NCI-H146 treated with DMSO at 0.1 percent for 48 hours (cell line): ENCODE measurements at regions not wholly inside any gene's neighbourhood (a gene's known extent, or its start where the extent isn't known, plus 50 kb on each side); places are given as distances from the start of the nearest gene placed in this dataset.

Experiments
- DNase-seq: peaks from one replicate; lab custom pipeline; 2025; ENCODE audit not compliant: unreplicated experiment; lab: John Stamatoyannopoulos, UW

DNA sequence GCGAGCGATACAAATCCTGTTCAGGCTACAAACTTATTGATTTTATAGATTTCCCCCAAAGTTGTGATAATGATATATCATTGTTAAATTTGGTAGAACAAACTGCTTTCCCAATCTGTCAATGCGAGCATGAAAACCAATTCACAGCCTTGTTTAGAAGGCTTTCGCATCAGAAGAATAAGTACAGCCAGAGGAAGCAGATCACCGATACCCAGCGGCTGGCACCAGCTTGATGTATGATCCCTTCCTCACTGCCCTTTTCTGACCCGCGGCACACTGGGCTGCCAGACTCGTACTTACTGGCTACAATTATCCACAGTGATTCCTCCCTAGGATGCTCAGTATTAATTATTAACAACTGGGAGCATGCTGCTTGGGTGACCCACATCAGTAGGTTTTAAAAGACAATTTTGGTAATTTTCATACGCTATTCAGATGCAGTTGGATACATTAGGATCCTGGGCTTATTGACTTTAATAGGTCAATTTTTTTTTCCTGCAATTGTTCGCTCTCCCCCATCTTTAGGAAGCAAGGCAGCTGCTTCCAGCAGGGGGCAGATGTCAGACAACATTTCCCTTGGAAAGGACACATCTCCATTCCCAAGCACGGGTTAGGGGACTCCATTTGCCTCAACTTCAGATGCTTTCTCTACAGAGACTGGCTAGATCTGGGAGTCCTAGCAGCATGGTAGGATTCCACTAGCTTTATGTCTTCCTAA is 582.7 kb upstream of the PSMD7 start:
- DNase-seq = no peak

GRCh38 chr16:73713251-73713650 is 583.4 kb upstream of the PSMD7 start:
- no peak for DNase-seq

- no peak for DNase-seq
Measured at GRCh38 chr16:73711406-73712080, 585.1 kb upstream of the PSMD7 start.

DNA sequence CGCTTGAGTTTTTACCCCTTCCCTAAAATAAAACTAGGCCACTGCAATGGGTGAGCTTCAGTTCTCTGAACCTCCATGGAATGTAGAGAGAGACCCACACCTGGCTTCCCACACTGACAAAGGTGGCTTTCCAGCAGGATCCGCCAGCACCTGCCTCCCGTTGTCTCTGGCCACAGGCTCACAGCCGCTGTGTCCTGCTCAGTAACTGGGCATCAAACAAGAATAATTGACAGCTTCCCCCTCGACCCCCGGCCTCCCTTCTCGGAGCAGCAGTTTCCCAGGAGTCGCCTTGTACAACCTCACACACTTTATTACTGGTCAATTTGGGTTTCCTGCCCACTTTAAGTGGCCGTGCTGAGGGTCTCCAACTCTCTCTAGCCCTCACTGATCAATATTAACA is 586.1 kb upstream of the PSMD7 start:
- no peak for DNase-seq

- DNase-seq = no peak
Measured at GRCh38 chr16:73707863-73708262, 588.8 kb upstream of the PSMD7 start.

- DNase-seq = no peak
Measured at GRCh38 chr16:73703891-73704290, 592.7 kb upstream of the PSMD7 start.

- DNase-seq = no peak
Measured at GRCh38 chr16:73697336-73697735, 599.3 kb upstream of the PSMD7 start.

DNA sequence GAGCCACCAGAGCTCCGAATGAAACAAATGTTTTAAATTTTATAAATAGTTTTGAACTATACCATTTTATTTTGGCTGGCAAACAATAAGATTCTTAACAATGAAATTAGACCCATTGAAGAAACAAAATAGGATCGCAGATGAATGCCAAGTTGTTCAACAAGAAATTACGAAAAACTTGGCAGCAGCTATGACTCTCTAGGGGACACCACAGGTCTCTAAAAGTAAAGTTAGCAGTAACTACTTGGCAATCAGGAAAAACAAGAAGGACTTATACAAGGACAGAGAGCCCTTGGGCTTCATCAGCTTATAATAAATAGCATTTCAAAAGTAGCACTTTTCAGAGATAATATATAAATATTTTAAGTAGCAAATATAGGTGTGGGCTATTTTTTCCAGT is 603.8 kb upstream of the PSMD7 start:
- DNase-seq = no peak

GRCh38 chr16:73683804-73684203 is 612.8 kb upstream of the PSMD7 start:
- no peak for DNase-seq

DNA sequence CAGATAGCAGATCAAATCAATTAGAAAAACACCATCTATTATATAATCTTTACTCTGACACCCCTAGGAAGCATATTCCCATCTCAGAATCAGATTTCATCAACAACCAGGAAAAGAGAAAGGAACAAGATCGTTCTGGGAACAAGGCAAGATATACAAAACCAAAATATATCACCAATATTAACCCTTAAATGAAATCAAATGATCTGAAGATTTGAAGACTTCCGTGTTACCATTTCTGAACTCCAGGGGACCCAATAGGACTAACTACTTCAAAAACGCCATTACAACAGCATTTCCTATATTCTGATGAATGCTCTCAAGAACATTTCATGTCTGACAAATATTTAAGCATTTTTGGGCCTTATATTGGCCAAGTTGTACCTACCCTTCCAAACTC is 624.2 kb upstream of the ZFHX3 start:
- no peak for DNase-seq

DNA sequence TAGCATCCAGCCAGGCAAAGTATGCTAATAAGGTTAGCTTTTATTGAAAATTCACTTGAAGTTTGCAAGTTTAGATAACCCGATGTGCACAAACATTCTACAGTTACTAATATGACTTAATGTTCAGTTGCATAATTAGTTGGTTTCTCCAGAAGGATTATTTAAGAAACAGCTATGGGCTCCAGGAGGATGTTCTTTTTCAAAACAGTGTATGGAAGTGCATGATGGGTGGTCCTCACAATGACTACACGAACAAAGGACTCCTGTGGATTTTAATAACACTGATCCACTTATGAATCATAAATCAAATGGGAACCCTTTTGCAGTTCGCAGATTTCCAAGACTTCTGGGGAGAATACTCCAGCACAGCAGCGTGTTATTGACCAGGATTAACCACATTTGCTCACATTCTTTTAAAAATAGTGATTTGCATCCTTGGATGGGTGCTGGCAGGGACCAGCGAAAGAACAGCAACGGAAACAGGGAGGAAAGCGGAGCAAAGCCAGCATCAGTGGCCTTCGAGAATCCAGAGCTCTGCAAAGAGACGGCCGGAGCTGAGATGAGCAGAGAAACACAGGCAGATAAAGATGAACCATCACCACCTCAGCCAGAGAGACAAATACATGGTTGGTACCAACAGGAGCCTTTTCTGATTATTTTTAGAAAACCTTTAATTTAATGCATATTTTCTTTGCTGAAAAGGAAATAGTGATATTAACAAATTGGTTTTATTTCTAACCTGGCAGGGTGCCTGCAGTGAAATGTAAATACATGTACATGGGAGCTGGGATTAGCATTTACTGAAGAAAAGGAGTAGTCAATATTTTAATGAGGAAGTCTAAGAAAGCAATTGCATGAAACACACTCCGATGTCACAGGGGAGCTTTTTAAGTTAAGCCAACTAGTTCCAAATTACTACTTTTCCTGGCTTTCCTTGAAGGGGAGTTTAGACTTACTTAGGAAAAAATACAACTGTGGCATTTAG is 623.2 kb upstream of the ZFHX3 start:
- DNase-seq = no peak

- DNase-seq = no peak
Measured at GRCh38 chr16:73669535-73670274, 621.8 kb upstream of the ZFHX3 start.

DNA sequence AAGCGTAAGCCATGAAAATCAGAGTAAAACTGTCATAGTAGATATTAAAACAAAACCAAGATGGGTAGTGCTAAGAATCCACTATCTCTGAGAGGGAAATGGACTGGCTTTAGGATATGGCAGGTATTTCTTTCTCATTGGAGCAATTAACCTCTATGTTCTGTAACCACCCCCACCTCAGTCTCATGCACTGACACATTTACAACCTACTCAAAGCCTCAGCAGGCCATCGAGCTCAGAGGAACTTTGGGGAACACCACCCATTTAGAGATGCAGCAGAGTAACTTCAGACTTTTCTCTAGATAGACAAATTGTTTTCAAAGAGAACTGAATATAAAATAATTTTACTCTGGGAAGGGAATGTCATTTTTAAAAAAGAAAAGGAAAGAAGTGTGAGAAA is 615.8 kb upstream of the ZFHX3 start:
- DNase-seq = no peak

DNA sequence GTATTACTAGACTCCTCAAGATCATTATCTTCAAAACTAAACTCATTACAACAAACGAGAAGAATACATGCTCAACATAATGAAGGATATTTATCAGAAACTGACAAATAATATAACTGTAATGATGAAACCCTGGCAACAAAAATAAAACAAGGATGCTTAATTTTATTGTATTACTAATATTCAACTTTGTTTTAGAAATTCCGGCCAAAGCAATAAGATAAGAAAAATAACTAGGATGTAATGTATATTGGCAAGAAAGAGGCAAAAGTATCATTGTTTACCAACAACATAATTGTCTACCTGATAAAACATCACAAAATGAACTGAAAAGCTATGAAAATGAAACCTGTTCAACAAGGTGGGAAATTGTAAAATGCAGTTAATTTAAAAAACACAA is 588.3 kb upstream of the ZFHX3 start:
- no peak for DNase-seq

GRCh38 chr16:73629011-73629410 is 581.1 kb upstream of the ZFHX3 start:
- no peak for DNase-seq

- no peak for DNase-seq
Measured at GRCh38 chr16:73617738-73618137, 569.8 kb upstream of the ZFHX3 start.

- no peak for DNase-seq
Measured at GRCh38 chr16:73616770-73617169, 568.8 kb upstream of the ZFHX3 start.

- DNase-seq = no peak
Measured at GRCh38 chr16:73616166-73616753, 568.3 kb upstream of the ZFHX3 start.

DNA sequence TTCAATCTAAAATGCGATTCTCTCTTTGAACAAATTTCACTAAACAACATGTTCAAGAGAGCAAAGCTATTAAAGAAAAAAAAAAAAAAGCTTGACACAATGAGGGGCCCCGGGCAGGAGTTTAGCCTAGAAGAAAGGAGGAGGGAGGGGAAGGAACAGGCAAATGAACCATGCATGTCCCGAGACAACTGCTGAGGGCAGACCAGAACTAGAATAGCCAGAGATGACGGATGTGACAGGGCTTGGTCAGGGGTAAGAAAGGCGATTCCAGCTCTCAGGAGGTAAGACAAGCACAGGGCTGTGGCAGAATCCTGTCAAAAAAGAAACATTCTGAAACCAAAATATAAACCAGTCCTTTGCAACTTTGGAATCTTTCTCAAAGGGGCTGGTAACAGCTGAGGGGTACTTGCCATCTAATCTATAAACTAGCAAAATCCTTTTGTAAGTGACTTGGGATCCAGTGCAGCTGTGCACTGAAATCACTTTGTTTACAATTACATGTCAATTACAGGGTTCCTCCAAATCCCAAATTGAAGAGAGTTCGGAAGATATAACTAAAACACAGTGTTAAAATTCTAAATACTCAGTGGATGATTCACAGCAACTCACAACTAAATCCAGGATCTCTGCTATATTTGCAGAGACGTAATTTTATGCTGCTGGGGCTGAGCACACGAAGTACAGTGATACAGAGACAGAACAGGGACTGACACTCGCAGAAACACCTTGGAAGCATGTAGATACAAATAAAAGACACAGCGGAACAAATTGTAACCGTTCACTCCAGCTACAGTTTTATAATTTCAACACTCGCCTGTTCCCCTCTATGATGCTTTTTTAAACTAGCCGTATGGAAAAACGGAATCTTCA is 567.4 kb upstream of the ZFHX3 start:
- no peak for DNase-seq

DNA sequence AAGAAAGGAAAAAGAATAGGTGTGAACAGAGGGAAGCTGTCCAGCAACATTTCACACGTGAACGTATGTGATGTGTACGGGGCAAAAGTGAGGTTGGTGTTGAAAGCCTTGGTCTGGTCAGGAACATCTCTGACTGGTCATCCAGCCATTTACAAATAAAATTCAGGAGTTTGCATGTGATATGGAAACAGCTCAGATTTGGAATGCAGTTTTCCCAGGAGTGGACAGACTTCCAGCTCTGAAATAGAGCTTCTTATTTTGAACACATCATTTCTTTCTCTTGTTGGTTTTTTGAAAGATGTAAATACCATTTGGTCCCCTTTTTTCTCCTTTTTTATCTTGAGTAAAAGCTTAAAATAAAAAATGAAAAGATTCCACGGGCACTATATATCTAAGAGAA is 566.2 kb upstream of the ZFHX3 start:
- no peak for DNase-seq
